Thoracic aorta (tissue), 2 donors: ENCODE measurements at regions not wholly inside any gene's neighbourhood (a gene's known extent, or its start where the extent isn't known, plus 50 kb on each side); places are given as distances from the start of the nearest gene placed in this dataset.
A peak's percentile ranks its signal among the peaks of the same experiment; 100 is the strongest.

Experiments used
- ATAC-seq: fragments of 150-250 bp; one replicate; pipeline ENCODE4 v1.8.0; 2017; ENCODE audit warnings: low read depth; ENCODE audit not compliant: insufficient number of reproducible peaks, low FRiP score
- DNase-seq: peaks from one replicate; pipeline ENCODE4 v3.0.0-alpha.2; 2020; ENCODE audit warnings: low spot score
- H3K27ac ChIP-seq, 2 donors: fragments of 200-600 bp; sonication (generic); 1 replicate in 1 of 2; 2 replicates in 1 of 2; pipeline ENCODE4 v1.5.1; 2016; ENCODE audit warnings: mild to moderate bottlenecking in 2 of 2, moderate library complexity in 2 of 2
- H3K27me3 ChIP-seq: fragments of 200-600 bp; sonication (generic); replicated peaks from 2 replicates; pipeline ENCODE4 v1.6.0; 2016; ENCODE audit warnings: mild to moderate bottlenecking; ENCODE audit not compliant: insufficient read depth
- H3K36me3 ChIP-seq: fragments of 200-600 bp; sonication (generic); one replicate; pipeline ENCODE4 v1.5.1; 2016
- H3K4me1 ChIP-seq, 2 donors: fragments of 200-600 bp; sonication (generic); 1 replicate in 1 of 2; 2 replicates in 1 of 2; pipeline versions ENCODE4 v1.5.1 to v1.6.0; 2016; ENCODE audit warnings: low read depth in 2 of 2, mild to moderate bottlenecking in 1 of 2; ENCODE audit not compliant: control insufficient read depth in 1 of 2
- H3K4me3 ChIP-seq: fragments of 200-600 bp; sonication (generic); 2 replicates; pipeline ENCODE4 v1.5.1; 2016; ENCODE audit warnings: mild to moderate bottlenecking
- H3K9me3 ChIP-seq: fragments of 200-600 bp; sonication (generic); 2 replicates; pipeline ENCODE4 v1.5.1; 2016
- TF ChIP-seq, protein P1 (sequence below): fragments of 200-600 bp; sonication (generic); IDR thresholded peaks from one replicate; pipeline ENCODE4 v1.5.1; 2019; ENCODE audit warnings: antibody characterized with exemption

DNA sequence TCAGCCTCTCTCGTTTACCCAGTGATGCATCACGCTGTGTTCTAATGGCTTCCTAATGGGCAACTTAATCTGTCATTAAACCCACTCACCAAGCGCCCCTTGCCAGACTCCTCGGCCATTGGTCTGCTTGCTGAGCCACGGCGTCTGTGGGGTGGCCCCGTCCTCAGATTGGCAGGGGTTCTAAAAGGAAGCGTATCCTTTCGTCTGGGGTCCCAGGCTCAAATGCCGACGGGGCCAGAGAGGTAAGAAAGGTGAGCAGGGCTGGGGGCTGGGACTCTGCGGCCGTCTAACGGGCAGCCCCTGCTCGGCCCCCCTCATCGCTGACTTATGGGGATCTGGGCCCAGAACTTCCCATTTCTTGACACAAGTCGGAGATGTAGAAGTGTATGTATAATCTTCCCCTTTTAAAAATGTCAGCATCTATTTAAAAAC, 315.1 kb upstream of the PROK2 start:
- no peak overlapping the region for H3K27ac ChIP-seq
- TF ChIP-seq, protein P1, sequence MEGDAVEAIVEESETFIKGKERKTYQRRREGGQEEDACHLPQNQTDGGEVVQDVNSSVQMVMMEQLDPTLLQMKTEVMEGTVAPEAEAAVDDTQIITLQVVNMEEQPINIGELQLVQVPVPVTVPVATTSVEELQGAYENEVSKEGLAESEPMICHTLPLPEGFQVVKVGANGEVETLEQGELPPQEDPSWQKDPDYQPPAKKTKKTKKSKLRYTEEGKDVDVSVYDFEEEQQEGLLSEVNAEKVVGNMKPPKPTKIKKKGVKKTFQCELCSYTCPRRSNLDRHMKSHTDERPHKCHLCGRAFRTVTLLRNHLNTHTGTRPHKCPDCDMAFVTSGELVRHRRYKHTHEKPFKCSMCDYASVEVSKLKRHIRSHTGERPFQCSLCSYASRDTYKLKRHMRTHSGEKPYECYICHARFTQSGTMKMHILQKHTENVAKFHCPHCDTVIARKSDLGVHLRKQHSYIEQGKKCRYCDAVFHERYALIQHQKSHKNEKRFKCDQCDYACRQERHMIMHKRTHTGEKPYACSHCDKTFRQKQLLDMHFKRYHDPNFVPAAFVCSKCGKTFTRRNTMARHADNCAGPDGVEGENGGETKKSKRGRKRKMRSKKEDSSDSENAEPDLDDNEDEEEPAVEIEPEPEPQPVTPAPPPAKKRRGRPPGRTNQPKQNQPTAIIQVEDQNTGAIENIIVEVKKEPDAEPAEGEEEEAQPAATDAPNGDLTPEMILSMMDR: no peak
- peaks cover 7 to 28% of the 10 kb centered on the region in 2 donors for H3K4me1 ChIP-seq
- peak overlapping the region; percentile 65 for H3K4me3 ChIP-seq
- no peaks in the 10 kb centered on the region for H3K27me3 ChIP-seq
- DNase-seq: no peak
- no peak for ATAC-seq
- H3K9me3 ChIP-seq: no peaks in the 10 kb centered on the region
- H3K36me3 ChIP-seq: no peaks in the 10 kb centered on the region

DNA sequence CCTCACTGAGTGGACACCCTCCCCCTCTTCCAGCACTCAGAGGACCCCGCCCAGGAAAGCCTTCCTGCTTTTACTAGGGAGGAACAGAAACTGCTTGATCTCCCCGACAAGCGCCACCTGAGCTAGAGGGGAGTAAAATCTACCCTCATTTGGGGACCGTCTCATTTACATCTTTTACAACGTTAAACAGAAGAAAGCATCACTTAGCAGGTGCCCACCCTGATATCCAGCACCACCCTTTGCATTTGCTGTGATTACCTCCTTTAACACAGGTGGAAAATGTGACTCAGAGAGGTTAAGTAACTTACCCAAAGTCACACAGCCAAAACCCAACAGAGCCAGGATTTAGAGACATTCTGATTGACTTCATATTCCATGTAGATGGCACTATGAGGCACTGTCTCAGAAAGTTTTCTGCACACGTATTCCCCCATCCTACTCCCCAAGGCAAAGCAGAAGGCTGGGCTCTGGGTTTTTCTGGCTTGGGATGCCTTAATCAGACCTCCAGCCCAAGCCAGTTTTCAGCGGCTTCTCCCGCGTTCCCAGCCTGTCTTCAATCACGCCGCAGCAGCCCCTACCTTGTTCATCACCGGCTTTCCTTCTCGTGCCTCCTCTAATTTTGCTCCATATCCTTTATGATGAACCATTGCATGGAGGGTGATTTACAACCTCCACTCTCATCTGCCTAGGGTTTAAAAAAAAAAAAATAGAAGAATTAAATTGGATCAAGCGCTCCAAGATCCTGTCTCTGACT, 314.6 kb upstream of the PROK2 start:
- no peak for DNase-seq

DNA sequence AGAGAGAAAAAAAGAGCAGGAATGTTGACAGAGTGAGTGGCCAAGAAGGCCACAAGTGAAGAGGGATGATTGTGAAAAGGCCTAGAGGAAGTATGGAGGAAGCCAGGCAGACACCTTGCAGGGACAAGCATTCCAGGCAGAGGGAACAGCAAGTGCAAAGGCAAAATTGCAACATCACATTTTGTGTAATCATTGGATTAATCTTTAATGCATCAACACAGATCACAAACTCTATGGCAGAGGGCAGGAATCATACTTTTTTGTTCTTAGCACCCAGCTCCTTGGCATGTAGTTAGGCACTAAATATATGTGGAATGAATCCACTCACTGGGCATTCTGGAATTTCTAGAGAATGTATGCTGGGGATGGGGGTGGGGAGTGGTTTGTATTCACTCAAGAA, 312.1 kb upstream of the PROK2 start:
- Histone ChIP-seq H3K4me3 (no peak overlapping the region), H3K9me3 (no peaks in the 10 kb centered on the region), H3K27ac (no peak overlapping the region), H3K4me1 (peaks cover 7 to 30% of the 10 kb centered on the region in 2 donors), H3K36me3 (no peaks in the 10 kb centered on the region), H3K27me3 (no peaks in the 10 kb centered on the region)
- no peak for ATAC-seq
- no peak for DNase-seq
- TF ChIP-seq, protein P1: no peak

More for the DNA sequence above, 314.6 kb upstream of the PROK2 start:
- no peaks in the 10 kb centered on the region for H3K36me3 ChIP-seq
- H3K27ac ChIP-seq: no peak overlapping the region
- H3K4me1 ChIP-seq: peaks cover 7 to 30% of the 10 kb centered on the region in 2 donors
- H3K9me3 ChIP-seq: no peaks in the 10 kb centered on the region
- H3K27me3 ChIP-seq: no peaks in the 10 kb centered on the region
- no peak overlapping the region for H3K4me3 ChIP-seq
- TF ChIP-seq, protein P1: no peak
- no peak for ATAC-seq

DNA sequence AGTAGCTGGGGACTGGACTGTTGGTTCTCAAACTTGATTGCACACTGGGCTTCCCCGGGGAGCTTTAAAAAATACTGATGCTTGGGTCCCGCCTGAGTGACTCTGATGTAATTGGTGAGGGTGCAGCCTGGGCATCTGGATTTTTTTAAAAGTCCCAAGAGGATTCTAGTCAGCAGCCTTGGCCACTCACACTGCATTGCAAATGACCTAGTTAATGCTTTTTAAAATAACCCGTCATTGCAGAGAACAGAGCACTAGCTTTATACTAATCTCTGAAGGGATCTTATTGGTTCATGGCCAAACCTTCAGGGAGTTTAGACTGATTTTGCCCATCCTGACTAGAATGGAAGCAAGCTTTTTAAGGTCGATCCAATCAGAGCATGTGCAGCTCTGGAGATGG, 310.6 kb upstream of the PROK2 start:
- TF ChIP-seq, protein P1: no peak
- DNase-seq (no peak), ATAC-seq (no peak)
- no peak overlapping the region for H3K27ac ChIP-seq
- H3K36me3 ChIP-seq: no peaks in the 10 kb centered on the region
- no peaks in the 10 kb centered on the region for H3K27me3 ChIP-seq
- no peak overlapping the region for H3K4me3 ChIP-seq
- H3K9me3 ChIP-seq: no peaks in the 10 kb centered on the region
- peaks cover 0 to 22% of the 10 kb centered on the region in 2 donors for H3K4me1 ChIP-seq

DNA sequence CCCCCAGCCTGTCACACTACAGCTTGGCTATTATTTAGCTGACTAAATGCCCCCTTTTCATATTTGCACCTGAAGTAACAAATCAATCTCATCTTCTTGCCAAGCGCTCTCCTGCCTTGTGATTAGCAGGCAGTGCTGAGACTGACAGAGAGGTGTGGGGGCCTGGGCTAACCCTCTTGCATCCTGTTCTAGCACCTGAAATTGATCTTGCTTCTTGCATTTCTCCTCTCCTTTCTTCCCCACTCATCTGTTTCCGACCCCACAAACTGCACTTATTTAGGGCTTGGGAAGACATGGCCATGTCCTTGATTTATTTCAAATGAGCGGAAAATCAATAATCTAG, 309.0 kb upstream of the PROK2 start:
- ATAC-seq (no peak), DNase-seq (no peak)
- Histone ChIP-seq H3K27me3 (no peaks in the 10 kb centered on the region), H3K9me3 (no peaks in the 10 kb centered on the region), H3K4me1 (peaks cover 0 to 14% of the 10 kb centered on the region in 2 donors), H3K27ac (no peak overlapping the region), H3K4me3 (no peak overlapping the region), H3K36me3 (no peaks in the 10 kb centered on the region)
- TF ChIP-seq, protein P1: no peak
